T47D (cell line): ENCODE measurements at regions not wholly inside any gene's neighbourhood (a gene's known extent, or its start where the extent isn't known, plus 50 kb on each side); places are given as distances from the start of the nearest gene placed in this dataset.

Experiments
- DNase-seq, 2 experiments: peaks; one replicate each; pipeline versions ENCODE4 v3.0.0 to v3.0.0-alpha.2; 2011 to 2012; ENCODE audit warnings: low read depth in 1 of 2, low spot score in 1 of 2
- JUND ChIP-seq: IDR thresholded peaks from 2 replicates; pipeline ENCODE4 v1.6.1; 2012; ENCODE audit warnings: low read depth
- in situ Hi-C: cut with HindIII; loops from 2 replicates; pipeline ENCODE4 v1.10.0; 2016; ENCODE audit warnings: low sequenced_read_pairs, low pct_unique_long_range_greater_than_20kb

DNA sequence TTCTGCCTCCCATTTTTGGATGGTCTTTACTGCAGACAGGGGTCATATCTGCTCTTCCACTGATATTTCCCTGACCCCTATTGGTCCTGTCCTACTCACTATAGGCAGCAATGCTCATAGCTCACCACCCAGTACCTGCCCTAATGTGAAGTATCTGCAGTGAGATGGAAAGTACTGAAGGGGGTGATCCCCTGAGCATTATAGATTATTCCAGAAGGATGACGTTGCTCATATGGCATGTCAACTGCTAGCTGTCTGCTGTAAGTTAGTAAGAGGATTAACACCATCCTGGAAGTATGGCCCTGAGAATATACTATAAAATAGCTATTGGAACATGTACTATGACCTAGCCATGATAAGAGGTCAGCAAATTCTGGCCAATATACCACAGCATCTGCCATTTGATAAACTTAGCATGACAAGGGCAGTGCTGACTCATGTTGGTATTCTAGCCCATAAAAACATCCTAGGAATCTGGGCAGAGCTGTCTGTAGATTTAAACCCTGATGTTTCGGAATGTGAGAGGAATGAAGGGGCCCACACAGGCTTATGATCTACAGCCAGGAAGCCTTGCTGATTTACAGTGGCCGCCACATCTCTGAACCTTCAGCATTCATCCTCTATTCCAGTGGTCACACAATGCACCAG lies 451.4 kb downstream of the TNS1 start:
- no peak for TF ChIP-seq JUND
- in situ Hi-C loops = no loop called here
- DNase-seq = no peak

DNA sequence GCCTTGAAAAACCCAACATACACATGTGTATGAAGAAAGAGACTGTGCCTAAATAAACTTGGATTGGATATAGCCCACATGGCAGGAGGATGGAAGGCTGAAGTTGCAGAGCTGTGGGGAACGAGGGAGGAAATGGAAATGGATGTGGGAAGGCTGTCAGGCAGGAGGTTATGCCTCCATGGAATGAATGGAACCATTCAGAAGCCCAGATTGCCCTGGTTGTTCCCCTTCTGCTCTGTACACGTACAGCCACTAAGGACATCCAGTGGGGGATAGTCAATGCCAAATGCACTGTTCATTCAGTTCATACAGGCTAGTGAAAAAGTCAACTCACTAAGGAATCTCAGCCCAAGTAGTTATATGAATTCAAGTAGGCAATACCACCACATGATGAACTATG lies 463.7 kb downstream of the TNS1 start:
- in situ Hi-C loops = no loop called here
- TF ChIP-seq JUND = no peak
- no peak for DNase-seq

DNA sequence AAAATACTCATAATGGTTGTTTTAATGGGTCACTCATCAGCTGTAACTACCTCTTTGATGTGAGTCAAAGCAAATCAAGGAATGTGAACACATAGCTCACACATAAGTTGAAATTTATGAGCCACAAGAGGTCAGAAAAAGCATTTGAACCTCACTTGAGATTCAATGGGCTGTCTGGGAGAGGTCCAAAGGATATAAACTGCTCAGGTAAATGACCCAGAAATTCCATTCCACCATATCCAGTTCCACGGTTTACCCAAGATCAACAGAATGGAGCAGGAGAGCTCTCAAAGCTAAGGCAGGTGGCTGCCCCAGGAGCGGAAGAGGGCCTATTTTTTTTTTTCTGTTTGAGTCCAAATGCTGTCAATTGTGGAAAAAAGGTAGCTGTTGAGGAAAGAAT lies 464.1 kb downstream of the TNS1 start:
- in situ Hi-C loops = no loop called here
- DNase-seq = peak in 1 of 2 experiments; percentile 16
- TF ChIP-seq JUND = no peak

DNA sequence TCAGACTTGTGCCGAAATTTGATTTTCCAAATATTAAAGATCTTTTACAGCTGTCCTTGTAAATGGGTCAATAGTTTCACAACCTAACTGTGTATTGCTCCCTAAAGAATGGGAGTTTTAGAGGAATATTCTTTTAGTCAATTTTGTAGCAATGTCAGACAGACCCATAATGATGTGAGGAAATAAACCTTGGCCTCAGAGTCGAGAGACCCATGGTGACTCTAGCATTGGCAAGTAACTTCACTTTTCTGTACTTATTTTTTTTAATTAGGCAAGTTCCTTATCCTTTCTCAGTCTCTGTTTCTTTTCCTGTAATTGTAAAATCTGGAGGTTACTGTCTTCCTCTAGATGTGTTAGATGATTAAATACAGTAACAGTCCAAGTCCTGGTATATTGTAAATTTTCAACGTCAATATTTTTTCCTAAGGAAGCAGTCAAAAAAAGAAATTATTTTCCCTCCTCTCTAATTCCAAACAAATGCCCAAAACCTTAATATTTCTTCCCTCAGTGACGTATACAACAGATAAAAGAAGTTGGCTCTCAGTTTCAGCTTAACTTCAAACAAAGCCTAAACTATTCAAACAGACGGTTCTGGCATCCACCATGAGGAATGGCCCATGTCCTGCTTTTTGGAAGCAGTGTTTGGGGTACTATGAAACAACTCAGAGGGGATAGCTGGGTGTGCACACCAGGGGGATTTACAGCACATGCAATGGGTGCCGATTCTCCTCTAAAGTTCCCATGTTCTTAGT lies 466.7 kb downstream of the TNS1 start:
- in situ Hi-C loops = no loop called here
- no peak for TF ChIP-seq JUND
- no peak for DNase-seq

DNA sequence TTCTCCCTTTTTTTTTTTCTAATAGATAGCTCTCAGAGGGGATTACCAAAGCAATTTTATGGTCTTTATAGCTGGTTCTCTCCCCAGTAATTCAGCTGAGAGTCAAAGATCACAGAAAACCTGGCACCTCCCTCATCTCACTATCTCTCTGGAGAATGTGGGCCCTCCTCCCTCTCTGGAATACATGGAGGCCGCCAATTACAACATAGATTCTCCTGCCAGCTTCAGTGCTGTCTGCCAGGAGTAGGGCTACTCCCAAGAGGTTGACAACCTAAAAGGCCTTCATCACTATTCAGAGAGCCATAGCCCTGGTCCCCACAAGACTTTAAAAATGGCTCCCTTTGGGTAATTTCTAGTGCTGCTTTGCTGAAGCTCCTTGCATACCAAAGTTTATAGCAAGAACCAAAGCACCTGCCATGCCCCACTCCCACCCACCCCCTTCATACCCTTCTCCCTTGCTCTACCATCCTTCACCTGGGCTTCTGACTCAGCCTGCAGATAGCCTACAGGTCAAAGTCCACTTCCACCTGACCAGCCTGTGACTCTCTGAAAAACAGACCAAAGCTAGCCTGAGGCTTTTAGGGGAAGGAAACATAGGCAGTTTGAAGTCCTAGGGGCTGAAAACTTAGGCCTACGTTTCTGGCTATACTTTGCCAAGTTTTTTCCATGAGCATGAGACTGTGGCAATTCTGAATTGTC lies 472.3 kb downstream of the TNS1 start:
- TF ChIP-seq JUND = no peak
- DNase-seq = no peak
- in situ Hi-C loops = no loop called here

DNA sequence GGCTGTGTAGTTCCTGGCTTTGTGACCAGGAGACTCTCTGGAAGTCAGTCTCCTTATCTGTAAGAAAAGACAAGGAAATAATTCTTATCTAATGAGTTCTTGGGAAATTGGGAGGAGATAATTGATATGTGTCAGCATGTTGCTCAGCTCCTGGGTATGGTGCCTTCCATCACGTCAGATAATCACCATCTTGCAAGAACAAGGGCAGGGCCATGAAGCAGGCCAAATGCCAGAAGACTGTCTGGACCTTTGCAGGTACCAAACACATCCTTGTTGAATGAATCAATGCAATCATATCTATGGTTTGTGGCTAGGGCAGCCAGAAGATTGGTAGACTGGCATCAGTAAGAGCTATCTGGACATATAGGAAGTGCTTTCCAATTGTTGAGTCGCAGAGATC lies 473.5 kb downstream of the TNS1 start:
- no peak for DNase-seq
- in situ Hi-C loops = no loop called here
- TF ChIP-seq JUND = no peak

DNA sequence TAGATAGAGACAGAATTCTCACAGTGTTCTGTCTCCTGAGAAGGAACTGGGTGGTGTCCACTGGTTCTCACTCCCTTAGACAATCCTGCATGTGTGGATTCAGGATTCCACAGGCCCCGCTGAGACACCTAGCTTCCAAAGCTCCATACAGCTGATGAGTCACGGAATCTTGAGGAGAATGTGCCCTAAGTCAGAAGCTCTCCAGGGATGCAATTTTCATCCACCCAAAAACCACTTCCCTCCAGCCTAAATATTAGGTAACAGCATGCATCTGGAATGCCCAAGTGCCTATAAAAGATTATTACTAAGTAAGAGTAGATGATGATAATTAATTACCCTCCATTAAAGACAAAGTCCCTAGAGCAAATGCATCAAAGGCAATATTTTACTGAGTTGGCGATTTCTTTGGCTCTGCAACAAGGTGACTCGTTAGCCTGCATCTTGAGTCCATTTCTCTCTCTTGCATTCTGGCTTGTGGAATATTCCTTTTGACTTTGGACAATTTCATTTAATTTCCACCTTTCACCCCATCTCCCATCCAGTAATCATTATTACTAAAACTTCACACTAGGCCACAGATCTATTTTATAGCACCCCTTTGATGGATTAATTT lies 475.1 kb downstream of the TNS1 start:
- in situ Hi-C loops = no loop called here
- no peak for DNase-seq
- TF ChIP-seq JUND = no peak

DNA sequence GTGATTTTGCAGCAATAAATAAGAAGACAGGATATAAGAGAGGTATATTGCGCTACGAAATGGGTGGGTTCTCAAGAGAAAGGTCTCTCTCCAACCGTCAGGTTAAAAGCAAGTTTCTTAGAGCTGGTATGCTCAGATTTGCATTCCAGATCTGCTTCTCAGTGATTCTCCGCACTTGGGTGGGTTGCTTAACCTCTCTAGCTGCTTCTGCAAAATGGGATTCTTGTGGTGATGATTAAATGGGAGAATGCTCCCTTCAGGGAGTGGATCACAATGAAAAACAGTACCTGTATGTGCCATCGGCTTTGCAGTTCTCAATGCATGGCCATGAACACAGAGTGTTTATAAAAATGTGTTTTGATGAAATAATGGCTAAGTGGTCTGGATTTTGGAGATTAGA lies 477.7 kb downstream of the TNS1 start:
- in situ Hi-C loops = no loop called here
- no peak for DNase-seq
- no peak for TF ChIP-seq JUND

DNA sequence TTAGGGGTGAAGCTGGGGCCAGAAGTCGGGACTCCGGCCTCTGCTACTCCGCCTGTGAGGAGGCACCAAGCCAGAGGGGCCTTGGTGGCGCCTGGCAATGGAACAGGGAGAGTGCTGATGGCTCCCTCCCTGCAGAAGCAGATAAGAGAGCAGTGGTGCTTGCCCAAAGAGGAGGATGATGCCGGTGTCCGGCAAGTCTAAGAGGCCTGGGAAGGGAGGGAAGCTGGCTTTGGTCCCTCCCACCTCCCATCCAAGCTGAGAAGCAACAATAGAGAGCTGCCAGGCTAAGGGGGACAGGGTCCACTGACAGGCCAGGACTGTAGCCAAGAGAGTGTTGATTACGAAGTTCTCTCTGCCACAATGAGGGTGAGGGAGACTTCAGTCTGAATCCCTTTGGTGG lies 479.5 kb downstream of the TNS1 start:
- TF ChIP-seq JUND = no peak
- DNase-seq = no peak
- in situ Hi-C loops = no loop called here

DNA sequence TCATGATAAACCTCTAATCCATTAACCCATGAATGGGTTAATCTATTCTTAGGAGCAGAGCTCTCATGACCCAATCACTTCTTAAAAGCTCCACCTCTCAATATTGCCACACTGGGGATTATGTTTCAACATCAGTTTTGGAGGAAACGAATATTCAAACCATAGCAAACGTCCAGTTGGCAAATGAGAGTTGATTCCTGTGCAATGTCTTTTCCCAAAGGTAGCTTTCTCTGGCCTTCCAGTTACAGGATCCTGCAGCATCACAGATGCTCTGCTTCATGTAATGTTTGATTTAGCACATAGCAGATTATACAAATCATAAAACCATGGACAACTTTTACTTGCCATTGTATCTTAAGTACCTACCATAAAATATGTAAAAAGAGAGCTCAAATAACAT lies 481.0 kb downstream of the TNS1 start:
- TF ChIP-seq JUND = no peak
- no peak for DNase-seq
- in situ Hi-C loops = no loop called here

DNA sequence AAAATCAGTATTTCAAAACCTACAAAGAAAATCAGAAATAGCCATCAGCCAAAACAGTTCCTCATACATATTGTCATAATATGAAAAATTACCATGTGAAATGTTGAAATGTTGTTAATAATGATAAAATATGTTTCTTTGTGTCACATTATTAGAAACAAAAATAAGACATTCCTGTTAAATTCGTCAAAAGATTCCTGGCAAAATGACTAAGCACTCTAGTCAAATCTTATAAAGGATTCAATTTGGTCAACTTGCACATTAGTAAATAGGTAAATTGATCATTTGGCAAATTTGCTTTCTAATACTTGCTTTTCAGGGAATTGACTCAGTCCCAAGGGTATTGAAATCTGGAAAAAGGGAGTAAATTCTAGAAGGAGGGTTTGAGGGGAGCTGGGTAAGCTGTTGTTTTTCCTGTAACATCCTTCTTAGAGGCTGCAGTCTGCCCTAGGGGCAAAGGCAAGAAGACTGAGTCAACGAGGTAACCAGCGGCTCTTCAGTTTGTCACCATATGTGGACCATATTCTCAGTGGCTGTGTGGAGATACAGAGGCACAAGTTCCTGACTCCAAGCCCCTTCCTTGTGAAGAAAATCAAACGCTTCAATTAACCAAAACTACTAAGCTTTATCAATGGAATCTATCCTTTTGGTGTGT lies 482.3 kb downstream of the TNS1 start:
- no peak for TF ChIP-seq JUND
- in situ Hi-C loops = no loop called here
- DNase-seq = no peak

DNA sequence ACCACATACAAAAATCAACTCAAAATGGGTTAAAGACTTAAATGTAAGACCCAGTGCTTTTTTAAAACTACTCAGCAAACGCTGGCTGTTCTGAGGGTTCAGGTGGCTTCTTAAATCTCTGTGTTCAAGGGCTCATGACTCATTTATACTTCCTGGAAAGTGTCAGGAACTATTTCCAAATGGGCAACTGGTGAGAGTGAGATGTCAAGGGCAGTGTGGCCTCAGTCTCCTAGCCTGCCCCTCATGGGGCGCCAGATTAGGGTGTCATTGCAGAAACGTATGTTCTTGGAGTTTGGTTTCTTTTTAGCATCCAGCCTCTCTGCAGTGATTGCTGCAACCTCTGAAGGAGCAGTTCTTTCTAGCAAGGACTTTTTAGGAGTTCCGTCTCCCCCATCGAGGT lies 485.4 kb downstream of the TNS1 start:
- TF ChIP-seq JUND = no peak
- in situ Hi-C loops = no loop called here
- no peak for DNase-seq
